GM21526 (cell line): ENCODE measurements at regions not wholly inside any gene's neighbourhood (a gene's known extent, or its start where the extent isn't known, plus 50 kb on each side); places are given as distances from the start of the nearest gene placed in this dataset.

Experiments
- ATAC-seq: cut with Tn5 transposase; IDR thresholded peaks from one replicate; pipeline ENCODE4 v1.9.1; 2021; ENCODE audit warnings: moderate library complexity; ENCODE audit not compliant: unreplicated experiment, low FRiP score

DNA sequence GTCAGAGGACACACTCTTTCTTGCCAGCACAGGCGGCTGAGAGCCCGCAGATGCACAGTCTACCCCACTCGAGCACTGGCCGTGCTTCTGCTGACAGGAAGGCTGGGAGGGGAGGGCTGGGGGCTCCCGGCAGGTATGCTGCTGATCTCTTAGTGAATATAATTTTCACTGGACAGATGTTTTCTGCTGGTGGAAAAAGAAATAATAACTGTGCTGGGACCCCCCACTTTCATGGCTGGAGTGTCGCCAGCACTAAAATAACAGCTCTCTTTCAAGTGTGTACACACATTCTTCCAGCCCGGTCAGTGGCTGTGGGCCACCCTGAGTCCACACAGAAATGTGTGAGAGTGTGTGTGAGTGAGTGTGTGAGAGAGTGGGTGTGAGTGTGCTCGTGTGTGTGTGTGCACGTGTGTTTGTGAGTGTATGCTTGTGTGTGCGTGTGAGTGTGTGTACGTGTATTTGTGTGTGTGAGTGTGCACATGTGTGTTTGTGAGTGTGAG lies 167.7 kb upstream of the USP24 start:
- ATAC-seq = no peak

GRCh38 chr1:55381983-55382382 lies 166.8 kb upstream of the USP24 start:
- no peak for ATAC-seq

- no peak for ATAC-seq
Observed at GRCh38 chr1:55381491-55381890, 166.3 kb upstream of the USP24 start.

- ATAC-seq = no peak
Observed at GRCh38 chr1:55380355-55380970, 165.3 kb upstream of the USP24 start.

GRCh38 chr1:55378582-55378981 lies 163.4 kb upstream of the USP24 start:
- no peak for ATAC-seq

DNA sequence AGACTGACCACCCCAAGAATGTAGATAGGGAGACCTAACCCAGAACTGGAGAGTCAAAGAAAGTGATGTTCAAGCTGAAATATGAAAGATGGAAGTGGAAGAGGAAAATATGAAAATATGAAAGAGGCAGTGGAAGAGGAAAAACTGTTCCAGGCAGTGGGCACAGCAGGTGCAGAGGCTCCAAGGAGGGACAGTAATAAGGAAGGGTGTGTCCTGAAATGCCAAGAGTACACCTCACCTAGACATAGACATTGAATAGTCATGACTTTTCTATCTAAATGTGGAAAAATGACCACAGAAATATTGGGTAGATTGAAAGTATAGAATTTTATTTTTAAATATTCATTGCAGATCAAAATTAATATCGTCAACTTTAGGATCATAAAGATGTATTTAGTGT lies 161.7 kb upstream of the USP24 start:
- ATAC-seq = no peak

GRCh38 chr1:55375617-55376258 lies 160.6 kb upstream of the USP24 start:
- ATAC-seq = no peak

DNA sequence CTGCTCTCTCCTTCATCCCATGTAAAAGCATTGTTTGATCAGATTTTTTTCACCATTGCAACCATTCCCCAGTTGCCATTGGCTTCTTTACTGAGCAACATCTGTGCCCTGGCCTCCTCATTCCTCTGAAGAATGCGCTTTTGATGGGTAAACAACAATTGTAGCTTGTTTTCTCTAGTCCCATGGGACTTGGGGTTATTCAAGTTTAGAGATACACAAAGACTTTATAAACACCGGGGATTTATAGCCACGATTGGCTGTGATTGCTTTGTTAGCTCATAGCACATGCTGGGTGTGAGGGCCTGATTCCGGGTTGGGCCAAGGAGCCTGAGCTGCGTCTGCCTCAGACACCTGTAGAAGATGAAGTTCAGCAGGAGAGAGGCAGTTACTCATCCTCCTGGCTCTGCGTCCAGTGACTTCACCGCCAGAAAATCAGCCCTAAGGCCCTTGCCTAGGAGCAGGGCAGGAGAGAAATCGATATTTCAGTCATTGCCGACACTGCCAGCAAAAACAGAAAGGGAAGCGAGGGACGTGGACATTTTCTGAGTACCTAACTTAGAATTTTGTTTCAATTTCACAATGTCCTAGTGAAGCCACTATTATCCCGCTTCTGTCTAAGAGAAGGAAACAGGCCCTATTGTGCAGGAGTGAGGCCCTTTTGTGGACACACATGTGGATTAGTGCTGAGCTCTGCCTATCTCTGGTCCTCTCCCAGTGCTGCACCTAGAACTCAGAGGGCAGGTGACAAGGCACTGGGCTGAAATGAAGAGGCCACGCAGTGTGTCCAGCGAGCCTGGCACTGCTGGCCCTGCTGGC lies 159.8 kb upstream of the USP24 start:
- ATAC-seq = no peak

- no peak for ATAC-seq
Observed at GRCh38 chr1:55374216-55374615, 159.1 kb upstream of the USP24 start.

GRCh38 chr1:55369474-55369873 lies 154.3 kb upstream of the USP24 start:
- ATAC-seq = no peak

DNA sequence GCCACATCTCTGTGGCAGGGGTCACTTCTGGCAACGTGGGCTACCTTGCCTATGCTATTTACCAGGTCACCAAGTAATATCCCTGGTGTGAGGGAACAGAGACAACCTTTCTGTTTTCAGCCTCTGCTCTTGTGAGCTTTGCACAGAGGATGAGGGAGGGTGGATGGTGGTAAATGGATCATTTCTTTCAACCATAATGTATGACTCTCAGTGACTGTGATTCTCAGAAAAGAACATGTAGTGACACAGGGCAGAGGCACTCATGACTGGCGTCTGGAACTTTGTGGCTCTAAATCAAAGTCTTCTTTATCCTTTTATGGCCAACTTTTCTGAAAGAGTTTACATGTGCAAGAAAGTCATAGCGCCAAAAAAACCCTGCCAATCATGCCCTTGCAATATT lies 153.5 kb upstream of the USP24 start:
- ATAC-seq = no peak

DNA sequence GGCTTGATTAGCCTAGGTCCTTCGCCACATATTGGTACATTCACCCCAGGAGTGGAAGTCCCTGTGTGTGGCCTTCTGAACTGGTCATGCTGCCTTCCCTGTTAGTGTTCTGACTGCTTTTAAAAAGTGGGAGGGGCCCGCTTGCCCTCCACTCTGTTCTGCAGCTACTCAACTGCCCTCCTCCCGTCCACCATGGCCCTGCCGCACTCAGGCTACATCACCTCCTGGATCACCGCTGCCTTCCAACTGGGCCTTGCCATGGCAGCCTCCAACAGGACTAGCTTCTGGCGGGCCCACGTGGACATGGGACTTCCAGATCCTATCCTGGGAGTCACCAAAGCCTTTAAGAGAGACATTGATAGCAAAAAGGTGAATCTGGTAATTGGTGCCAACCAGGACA lies 152.1 kb upstream of the USP24 start:
- no peak for ATAC-seq

DNA sequence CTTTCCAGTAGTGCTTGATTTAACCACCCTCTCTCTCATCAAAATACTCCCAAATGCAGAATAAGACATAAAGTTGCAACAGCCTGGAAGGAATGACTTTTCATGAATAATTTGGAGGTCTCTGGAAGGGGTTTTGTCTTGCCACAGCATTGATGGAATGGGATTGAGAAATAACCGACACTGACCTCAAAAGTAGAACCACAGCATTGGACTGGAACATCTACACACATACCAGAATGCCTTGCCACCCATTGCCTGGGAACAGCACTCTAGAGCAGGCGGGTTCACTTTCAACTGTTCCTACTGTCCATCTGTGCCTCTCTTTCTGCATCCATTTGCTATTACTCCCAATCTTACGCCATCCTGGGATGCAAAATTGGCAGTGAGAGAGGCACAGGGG lies 149.1 kb upstream of the USP24 start:
- no peak for ATAC-seq

GRCh38 chr1:55363268-55363667 lies 148.1 kb upstream of the USP24 start:
- ATAC-seq = no peak

GRCh38 chr1:55362558-55362957 lies 147.4 kb upstream of the USP24 start:
- no peak for ATAC-seq

DNA sequence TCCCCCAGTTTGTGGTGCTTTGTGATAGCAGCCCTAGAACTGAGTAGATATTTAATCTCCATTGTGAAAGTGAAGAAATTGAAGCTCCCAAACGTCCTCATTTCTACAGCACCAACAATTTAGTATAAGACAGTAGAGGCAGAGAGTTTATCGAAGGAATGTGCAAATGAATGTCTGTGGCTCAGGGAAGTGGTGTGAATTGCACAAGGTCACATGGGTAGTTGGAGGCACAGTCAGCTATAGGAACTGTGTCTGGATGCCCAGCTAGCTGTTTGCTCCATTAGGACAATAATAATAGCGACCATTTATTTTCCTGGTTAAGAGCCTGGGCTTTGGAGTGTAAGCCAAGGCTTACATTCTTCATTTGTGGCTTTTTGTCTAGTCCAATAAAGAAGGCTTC lies 144.4 kb upstream of the USP24 start:
- no peak for ATAC-seq

DNA sequence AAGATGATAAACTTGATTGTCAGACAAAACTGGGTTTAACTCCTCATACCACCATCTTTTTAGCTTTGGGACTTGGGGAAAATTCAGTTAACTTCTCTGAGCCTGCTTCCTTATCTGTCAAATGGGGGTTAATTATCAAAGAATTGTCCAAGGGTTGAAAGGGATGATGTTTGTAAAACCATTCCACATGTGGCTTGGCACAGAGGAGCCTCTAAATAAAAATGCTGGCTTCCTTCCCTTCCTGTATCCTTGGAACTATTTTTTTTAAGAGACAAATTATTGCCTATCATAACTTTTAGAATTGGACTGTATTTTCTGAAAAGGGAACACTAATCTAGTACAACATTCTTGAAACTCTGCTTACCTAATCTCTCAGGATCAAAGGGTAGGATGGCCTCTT lies 143.4 kb upstream of the USP24 start:
- no peak for ATAC-seq

DNA sequence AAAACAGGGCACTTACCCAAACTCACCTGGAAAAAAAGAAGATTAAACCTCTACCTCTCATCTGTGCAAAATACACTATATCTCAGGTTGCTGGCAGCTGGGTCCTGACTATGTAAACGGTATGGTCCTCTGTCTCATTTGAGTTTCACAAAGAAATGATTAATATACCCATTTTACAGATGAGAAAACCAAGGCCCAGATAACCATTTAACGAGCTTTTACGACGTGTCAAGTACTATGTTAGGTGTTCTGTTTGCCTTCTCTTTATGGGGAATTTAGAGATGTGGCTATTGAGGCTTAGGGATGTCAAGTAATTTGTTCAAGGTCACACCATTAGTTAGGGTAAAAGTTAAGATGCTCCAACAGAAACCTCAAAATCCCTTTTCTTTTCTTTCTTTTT lies 140.4 kb upstream of the USP24 start:
- no peak for ATAC-seq

- ATAC-seq = no peak
Observed at GRCh38 chr1:55353707-55354620, 138.8 kb upstream of the USP24 start.

DNA sequence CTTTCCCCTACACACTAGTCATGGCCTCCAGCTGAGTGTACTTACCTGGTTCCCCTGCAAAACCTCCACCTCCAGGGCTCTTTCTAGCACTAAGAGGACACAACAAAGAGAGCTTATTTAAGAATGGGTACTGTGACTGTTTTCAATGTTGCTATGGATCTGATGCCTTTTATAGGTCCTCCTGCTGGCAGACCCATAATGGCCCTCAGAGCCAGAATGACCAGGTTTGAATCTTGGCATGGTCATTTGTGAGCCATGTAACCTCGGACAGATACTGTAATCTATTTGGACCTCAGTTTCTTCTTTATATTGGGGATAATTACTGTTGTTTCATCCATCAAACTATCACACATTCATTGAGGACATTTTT lies 137.6 kb upstream of the USP24 start:
- no peak for ATAC-seq
